Activated naive CD4-positive, alpha-beta T cell treated with anti-CD3 and anti-CD28 coated beads for 36 hours (primary cell): ENCODE measurements at regions not wholly inside any gene's neighbourhood (a gene's known extent, or its start where the extent isn't known, plus 50 kb on each side); places are given as distances from the start of the nearest gene placed in this dataset.
"Not testable (repeated sequence)": the region's sequence is repeated elsewhere in the genome, so short reads cannot be mapped to it uniquely, and the experiment has no call there.

Source experiments
- CTCF ChIA-PET: fragments of 350-600 bp; sonication (Branson Sonifier 250); formaldehyde crosslinking; loops from one replicate; lab custom pipeline; 2021; ENCODE audit warnings: antibody characterized with exemption; lab: Charles Lee
- DNase-seq: peaks from one replicate; pipeline ENCODE4 v3.0.0-alpha.2; 2020
- H3K27ac Mint-ChIP-seq: one replicate; pipeline ENCODE4 v1.8.0; 2021; ENCODE audit warnings: mild to moderate bottlenecking, mixed read lengths
- H3K27me3 Mint-ChIP-seq: one replicate; pipeline ENCODE4 v1.8.0; 2021; ENCODE audit warnings: low read depth, mixed read lengths
- H3K36me3 Mint-ChIP-seq: one replicate; pipeline ENCODE4 v1.8.0; 2021; ENCODE audit warnings: low read depth, mixed read lengths
- H3K4me1 Mint-ChIP-seq: one replicate; pipeline ENCODE4 v1.8.0; 2021; ENCODE audit warnings: low read depth, mixed read lengths
- H3K4me3 Mint-ChIP-seq: one replicate; pipeline ENCODE4 v1.8.0; 2021; ENCODE audit warnings: mild to moderate bottlenecking, moderate library complexity, mixed read lengths
- H3K9me3 Mint-ChIP-seq: one replicate; pipeline ENCODE4 v1.8.0; 2021; ENCODE audit warnings: mixed read lengths
- intact Hi-C: fragments of 100-400 bp; cut with micrococcal nuclease; formaldehyde crosslinking; loops from one replicate; pipeline ENCODE4 v1.15.1; 2023

DNA sequence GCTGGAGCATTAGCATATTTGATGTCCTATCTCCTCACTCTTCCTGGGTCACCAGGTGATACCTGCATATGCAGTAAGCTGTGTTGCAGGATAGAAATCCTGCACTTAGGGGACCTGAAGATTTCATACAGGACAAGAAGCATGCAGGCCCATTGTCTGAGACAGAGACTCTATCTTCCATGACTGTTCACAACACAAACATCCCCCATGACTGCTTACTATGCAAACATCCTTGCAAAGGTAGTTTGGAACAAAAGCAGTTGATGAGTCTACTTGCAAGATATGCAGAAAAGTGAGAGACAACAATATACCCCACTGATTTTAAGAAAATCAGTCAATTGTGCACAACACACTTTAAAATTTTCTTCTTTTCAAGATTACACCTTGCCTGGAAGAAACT lies 108.6 kb upstream of the ZEB2 start:
- H3K27me3 Mint-ChIP-seq, result peaks cover 14% of the 10 kb centered on the region
- intact Hi-C loops, result no loop called here
- CTCF ChIA-PET, result no interaction called here

DNA sequence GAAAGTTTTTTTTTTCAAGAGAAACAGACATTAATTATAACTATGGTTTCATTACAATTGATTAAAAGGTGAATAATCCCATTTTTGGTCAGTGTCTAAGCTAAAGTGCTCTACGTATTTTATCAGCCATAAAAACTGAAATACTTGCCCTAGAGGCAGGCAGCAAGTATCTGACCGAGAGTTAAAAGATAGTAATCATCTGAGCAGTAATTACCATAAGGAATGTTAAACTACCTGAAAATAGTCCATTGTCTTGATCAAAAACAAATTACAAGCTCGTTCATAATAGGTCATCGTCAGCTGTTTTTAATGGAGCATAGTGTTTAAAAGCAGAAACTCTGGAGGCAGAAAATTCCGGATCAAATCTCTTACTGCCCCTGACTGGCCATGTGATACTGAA lies 105.7 kb upstream of the ZEB2 start:
- H3K4me1 Mint-ChIP-seq, result no peaks in the 10 kb centered on the region
- H3K36me3 Mint-ChIP-seq, result no peaks in the 10 kb centered on the region
- intact Hi-C loops, result no loop called here
- DNase-seq, result no peak
- H3K27me3 Mint-ChIP-seq, result peaks cover 20% of the 10 kb centered on the region
- H3K4me3 Mint-ChIP-seq, result no peak overlapping the region
- peaks cover 8% of the 10 kb centered on the region for H3K9me3 Mint-ChIP-seq
- CTCF ChIA-PET, result no interaction called here
- H3K27ac Mint-ChIP-seq, result no peak overlapping the region

More for the DNA sequence above, 108.6 kb upstream of the ZEB2 start:
- DNase-seq, result no peak
- Mint-ChIP-seq H3K4me1 (no peaks in the 10 kb centered on the region), H3K9me3 (no peaks in the 10 kb centered on the region), H3K27ac (no peak overlapping the region), H3K4me3 (no peak overlapping the region), H3K36me3 (no peaks in the 10 kb centered on the region)

DNA sequence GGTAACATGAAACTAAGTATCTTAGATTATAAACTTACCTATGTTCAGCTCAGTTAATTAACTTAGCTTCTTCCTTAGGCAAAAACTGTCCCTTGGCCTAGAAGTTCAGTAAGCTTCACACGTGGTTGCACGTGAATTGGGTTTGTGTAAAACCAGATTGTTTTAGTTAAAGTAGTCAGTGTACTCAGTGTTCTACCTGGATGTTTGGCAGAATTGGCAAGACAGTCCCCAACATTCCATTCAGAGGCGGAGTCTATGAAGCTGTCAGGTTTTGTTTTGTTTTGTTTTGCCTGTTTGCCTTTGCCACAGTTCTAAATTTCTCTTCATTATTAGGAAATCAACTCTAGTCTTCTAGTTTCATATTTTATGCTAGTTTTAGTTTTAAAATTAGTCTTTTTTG lies 105.3 kb upstream of the ZEB2 start:
- intact Hi-C loops, result no loop called here
- no peaks in the 10 kb centered on the region for H3K36me3 Mint-ChIP-seq

GRCh38 chr2:144624451-144624850 lies 104.5 kb upstream of the ZEB2 start:
- CTCF ChIA-PET, result no interaction called here
- DNase-seq, result no peak
- H3K27ac Mint-ChIP-seq, result no peak overlapping the region
- no peak overlapping the region for H3K4me3 Mint-ChIP-seq
- peaks cover 24% of the 10 kb centered on the region for H3K27me3 Mint-ChIP-seq
- H3K4me1 Mint-ChIP-seq, result no peaks in the 10 kb centered on the region
- intact Hi-C loops, result no loop called here
- no peaks in the 10 kb centered on the region for H3K36me3 Mint-ChIP-seq
- peaks cover 8% of the 10 kb centered on the region for H3K9me3 Mint-ChIP-seq

More for the DNA sequence above, 105.3 kb upstream of the ZEB2 start:
- Mint-ChIP-seq H3K9me3 (peaks cover 8% of the 10 kb centered on the region), H3K27ac (no peak overlapping the region), H3K4me1 (no peaks in the 10 kb centered on the region), H3K27me3 (peaks cover 20% of the 10 kb centered on the region), H3K4me3 (no peak overlapping the region)
- CTCF ChIA-PET, result no interaction called here
- no peak for DNase-seq

- DNase-seq, intact Hi-C loops, H3K4me1 Mint-ChIP-seq, H3K27ac Mint-ChIP-seq, CTCF ChIA-PET, H3K9me3 Mint-ChIP-seq, H3K36me3 Mint-ChIP-seq, H3K4me3 Mint-ChIP-seq: not testable (repeated sequence)
- peaks cover 19% of the 10 kb centered on the region for H3K27me3 Mint-ChIP-seq
These were observed 102.5 kb upstream of the ZEB2 start for GRCh38 chr2:144622373-144622772.

DNA sequence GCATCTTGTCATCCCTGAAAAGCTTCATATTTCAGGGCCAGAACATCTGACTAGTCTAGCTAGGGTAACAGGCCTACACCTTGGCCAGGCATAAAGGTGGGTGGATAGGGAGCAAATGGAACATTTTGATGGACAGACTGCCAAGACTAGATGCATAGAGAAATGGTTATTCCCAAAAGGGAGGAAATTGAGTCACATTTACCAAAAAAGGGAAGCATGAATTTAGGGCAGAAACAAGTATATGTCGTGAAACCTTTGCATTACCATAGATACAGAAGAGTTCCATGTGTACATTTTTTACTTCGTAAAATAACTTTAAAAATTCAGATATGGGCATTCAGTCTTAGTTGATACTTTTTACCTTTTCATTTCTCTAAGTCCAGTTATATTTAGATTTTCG lies 101.3 kb upstream of the ZEB2 start:
- no peak for DNase-seq
- no peaks in the 10 kb centered on the region for H3K4me1 Mint-ChIP-seq
- CTCF ChIA-PET, result no interaction called here
- peaks cover 19% of the 10 kb centered on the region for H3K27me3 Mint-ChIP-seq
- no peak overlapping the region for H3K4me3 Mint-ChIP-seq
- H3K36me3 Mint-ChIP-seq, result no peaks in the 10 kb centered on the region
- intact Hi-C loops, result no loop called here
- H3K27ac Mint-ChIP-seq, result no peak overlapping the region
- H3K9me3 Mint-ChIP-seq, result peaks cover 11% of the 10 kb centered on the region

GRCh38 chr2:144619760-144620159 lies 99.8 kb upstream of the ZEB2 start:
- H3K27me3 Mint-ChIP-seq, result peaks cover 22% of the 10 kb centered on the region
- H3K27ac Mint-ChIP-seq, result no peak overlapping the region

DNA sequence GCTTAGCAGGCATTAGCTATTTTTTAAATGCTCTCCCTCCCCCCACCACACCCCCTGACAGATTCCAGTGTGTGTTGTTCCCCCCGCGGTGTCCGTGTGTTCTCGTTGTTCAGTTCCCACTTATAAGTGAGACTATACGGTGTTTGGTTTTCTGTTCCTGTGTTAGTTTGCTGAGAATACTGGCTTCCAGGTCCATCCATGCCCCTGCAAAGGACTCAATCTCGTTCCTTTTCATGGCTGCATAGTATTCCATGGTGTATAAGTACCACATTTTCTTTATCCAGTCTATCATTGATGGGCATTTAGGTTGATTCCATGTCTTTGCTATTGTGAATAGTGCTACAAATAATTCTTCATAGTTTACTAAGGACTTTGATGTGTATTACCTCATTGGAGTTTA lies 97.3 kb upstream of the ZEB2 start:
- H3K36me3 Mint-ChIP-seq, CTCF ChIA-PET: not testable (repeated sequence)

More at GRCh38 chr2:144619760-144620159, 99.8 kb upstream of the ZEB2 start:
- H3K4me3 Mint-ChIP-seq, result no peak overlapping the region
- H3K4me1 Mint-ChIP-seq, result no peaks in the 10 kb centered on the region
- H3K9me3 Mint-ChIP-seq, result peaks cover 16% of the 10 kb centered on the region
- no peak for DNase-seq
- CTCF ChIA-PET, result no interaction called here
- no peaks in the 10 kb centered on the region for H3K36me3 Mint-ChIP-seq
- intact Hi-C loops, result no loop called here

DNA sequence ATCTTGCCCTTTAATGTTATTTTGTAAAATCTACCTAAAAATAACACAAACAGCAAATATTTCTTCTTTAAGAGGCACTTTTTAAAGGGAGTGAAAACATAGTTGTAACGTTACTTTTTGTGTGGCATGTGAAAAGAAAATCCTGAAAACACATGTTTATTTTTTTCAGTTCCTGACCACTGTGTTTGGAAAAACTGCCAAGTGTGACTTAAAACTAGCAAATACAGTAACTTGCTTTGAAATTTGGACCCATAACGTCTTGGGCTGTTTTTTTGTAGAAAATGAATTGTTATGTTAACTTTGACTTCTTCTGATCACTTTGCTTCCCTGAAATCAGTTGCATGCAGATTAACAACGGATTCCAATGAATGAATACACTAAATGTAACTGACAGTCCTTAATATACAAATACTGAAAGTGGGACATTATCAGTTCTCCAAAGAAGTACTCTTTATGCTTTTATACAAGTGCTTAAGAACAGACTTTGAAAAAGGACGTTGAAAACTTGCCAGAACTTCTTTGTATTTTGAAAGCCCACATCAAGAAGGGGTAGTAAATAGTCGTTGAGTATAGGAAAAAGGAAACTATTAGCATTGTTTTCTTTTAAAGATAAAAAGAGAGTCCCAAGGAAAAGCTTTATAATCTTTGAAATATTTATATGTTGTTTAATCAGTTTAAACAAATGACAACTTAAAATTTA lies 96.1 kb upstream of the ZEB2 start:
- no peaks in the 10 kb centered on the region for H3K36me3 Mint-ChIP-seq
- H3K4me3 Mint-ChIP-seq, result no peak overlapping the region
- no peaks in the 10 kb centered on the region for H3K4me1 Mint-ChIP-seq
- intact Hi-C loops, result no loop called here
- no peak overlapping the region for H3K27ac Mint-ChIP-seq
- peaks cover 18% of the 10 kb centered on the region for H3K27me3 Mint-ChIP-seq
- CTCF ChIA-PET, result no interaction called here
- H3K9me3 Mint-ChIP-seq, result peaks cover 8% of the 10 kb centered on the region
- DNase-seq, result no peak

More for the DNA sequence above, 97.3 kb upstream of the ZEB2 start:
- Mint-ChIP-seq H3K27me3 (peaks cover 18% of the 10 kb centered on the region), H3K9me3 (peaks cover 11% of the 10 kb centered on the region)
- H3K4me1 Mint-ChIP-seq, DNase-seq, intact Hi-C loops, H3K4me3 Mint-ChIP-seq, H3K27ac Mint-ChIP-seq: not testable (repeated sequence)

GRCh38 chr2:144607891-144608521 lies 88.1 kb upstream of the ZEB2 start:
- CTCF ChIA-PET, result no interaction called here
- Mint-ChIP-seq H3K27me3 (peaks cover 17% of the 10 kb centered on the region), H3K27ac (no peak overlapping the region), H3K4me3 (no peak overlapping the region), H3K9me3 (no peaks in the 10 kb centered on the region), H3K4me1 (no peaks in the 10 kb centered on the region), H3K36me3 (no peaks in the 10 kb centered on the region)
- no peak for DNase-seq
- intact Hi-C loops, result no loop called here

- CTCF ChIA-PET, result no interaction called here
- no peaks in the 10 kb centered on the region for H3K9me3 Mint-ChIP-seq
- no peak overlapping the region for H3K27ac Mint-ChIP-seq
- no peak overlapping the region for H3K4me3 Mint-ChIP-seq
- H3K27me3 Mint-ChIP-seq, result peaks cover 11% of the 10 kb centered on the region
- intact Hi-C loops, result no loop called here
- H3K36me3 Mint-ChIP-seq, result no peaks in the 10 kb centered on the region
- no peak for DNase-seq
- no peaks in the 10 kb centered on the region for H3K4me1 Mint-ChIP-seq
These were observed 87.2 kb upstream of the ZEB2 start for GRCh38 chr2:144607099-144607498.

DNA sequence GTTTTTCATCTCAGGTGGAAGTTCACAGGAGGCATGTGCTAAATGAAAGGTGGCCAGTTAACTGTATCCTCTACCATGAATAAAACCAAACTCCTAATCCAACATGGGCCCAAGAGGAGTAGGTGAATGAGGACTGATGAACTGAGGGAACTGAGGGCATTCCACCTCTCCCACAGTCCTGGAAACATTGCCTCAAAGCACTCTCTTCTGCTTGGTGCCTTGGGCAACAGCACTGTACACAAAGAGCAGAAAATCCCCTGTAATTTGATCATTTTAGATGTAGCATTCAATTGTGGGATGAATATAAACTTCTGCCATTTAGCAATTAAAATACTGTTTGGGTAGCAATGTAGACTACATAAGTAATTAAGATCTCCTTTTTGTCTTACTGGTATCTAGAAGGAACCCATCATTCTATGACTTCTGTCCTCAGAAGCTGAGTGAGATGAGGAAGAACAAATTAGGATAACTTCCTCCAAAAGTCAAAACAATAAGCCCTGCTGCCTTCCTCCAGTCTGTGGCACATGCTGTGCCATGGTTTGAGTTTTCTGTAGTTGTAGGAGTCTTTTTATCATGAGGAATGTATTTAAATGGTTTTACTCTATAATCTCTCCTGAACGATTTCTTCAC lies 86.7 kb upstream of the ZEB2 start:
- intact Hi-C loops, result no loop called here
- H3K4me1 Mint-ChIP-seq, result no peaks in the 10 kb centered on the region
- CTCF ChIA-PET, result no interaction called here

More for the DNA sequence above, 86.7 kb upstream of the ZEB2 start:
- H3K27me3 Mint-ChIP-seq, result peaks cover 13% of the 10 kb centered on the region
- H3K36me3 Mint-ChIP-seq, result no peaks in the 10 kb centered on the region
- no peaks in the 10 kb centered on the region for H3K9me3 Mint-ChIP-seq
- no peak for DNase-seq
- no peak overlapping the region for H3K27ac Mint-ChIP-seq
- H3K4me3 Mint-ChIP-seq, result no peak overlapping the region
